NCI-H774 (cell line): ENCODE measurements at regions not wholly inside any gene's neighbourhood (a gene's known extent, or its start where the extent isn't known, plus 50 kb on each side); places are given as distances from the start of the nearest gene placed in this dataset.
"Not testable (repeated sequence)": the region's sequence is repeated elsewhere in the genome, so short reads cannot be mapped to it uniquely, and the experiment has no call there.

Experiments
- DNase-seq: peaks from one replicate; lab custom pipeline; 2025; lab: John Stamatoyannopoulos, UW

DNA sequence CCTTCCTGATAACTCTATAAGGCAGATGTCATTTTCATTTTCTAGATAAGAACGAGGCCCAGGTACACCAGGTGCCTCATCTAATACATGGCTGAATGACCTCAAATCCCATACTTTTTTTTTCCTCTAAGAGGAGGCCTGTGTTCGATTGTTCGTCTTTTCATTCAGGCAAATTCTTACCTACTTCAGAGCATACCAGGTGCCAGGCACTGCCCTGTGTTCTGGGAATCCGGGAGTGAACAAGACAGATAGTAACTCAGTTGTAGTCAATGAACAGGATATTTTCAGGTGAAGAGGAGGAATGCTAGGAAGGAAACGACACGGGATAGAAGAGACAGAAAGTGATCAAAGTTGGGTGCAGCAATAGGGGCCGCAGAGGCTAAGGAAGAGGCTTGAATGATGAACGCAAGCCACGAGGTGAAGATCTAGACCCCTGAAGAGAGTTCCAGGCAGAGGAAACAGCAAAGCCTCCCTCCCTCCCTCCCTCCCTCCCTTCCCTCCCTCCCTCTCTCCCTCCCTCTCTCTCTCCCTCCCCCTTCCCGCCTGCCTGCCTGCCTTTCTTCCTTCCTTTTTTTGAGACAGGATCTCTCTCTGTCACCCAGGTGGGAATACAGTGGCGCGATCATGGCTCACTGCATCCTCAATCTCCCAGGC is 150.1 kb upstream of the ZNF217 start:
- no peak for DNase-seq

DNA sequence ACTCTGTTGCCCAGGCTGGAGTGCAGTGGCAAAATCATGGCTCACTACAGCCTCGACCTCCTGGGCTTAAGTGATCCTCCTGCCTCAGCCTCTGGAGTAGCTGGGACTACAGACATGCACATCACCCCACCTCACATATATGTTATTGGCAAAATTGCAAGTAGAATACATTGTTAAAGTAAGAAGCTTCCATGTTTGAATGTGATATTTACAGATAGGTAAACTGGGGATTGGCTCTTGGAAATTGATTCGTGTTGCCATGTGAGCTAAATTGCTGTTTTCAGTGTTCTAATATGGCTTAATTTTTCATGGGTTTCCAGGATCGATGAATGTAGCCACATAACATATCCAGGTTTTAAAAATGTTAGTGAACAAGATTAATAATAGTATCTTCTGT is 149.0 kb upstream of the ZNF217 start:
- no peak for DNase-seq

DNA sequence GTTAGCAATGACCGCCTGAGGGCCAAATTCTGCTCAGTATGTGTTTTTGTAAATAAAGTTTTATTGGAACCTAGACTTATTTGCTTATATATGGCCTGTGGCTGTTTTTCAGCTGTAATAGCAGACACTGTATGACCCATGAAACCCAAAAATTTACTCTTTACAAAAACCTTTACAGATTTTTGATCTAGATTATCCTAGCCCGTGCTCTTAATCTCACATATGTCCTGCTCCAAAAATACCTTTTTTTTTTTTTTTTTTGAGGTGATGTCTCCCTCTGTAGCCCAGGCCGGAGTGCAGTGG is 148.0 kb upstream of the ZNF217 start:
- DNase-seq = no peak

DNA sequence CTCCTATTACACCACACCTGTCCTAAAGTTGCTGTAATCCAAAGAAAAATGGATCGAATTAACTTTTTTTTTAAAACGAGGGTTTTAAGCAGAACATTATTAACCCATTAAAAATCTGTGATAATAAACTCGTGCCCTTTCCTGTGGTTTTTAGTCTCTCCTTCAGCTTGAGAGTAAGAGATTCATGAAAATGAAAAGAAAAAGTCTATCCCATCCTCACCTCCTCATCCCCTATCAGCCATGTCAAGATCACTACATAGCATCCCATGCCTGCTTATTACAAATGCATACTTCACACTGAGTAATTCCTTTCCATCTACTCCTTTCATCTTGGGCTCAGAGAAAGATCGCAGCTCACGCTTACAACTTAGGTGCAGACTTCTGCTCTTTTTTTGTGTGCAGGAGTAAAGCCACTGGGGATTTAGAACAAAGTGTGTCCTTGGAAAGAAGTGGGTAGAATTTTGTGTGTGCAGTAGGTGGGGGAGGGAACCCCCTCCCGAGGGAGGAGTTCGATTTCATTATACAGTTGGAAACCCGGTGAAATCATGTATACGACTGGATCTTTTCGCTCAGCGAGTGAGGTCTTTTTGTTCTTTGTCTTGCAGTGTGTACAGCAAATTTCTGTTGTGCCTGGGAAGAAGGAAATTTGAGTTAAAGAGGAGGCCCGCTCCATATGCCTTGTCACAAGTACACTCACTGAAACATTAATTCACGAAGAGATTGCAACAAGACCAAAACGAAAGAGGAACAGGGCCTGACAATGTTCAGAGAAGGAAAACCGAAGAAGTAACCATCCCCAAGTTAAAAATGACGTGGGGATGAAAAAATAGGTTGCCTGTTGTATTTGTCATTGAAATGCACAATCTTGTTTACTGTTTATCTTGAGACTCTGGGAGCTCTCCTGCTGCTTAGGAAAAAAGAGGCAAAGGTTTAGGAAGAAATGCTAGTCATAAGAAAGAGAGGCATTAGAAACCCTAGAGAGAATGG is 146.5 kb upstream of the ZNF217 start:
- DNase-seq = no peak

DNA sequence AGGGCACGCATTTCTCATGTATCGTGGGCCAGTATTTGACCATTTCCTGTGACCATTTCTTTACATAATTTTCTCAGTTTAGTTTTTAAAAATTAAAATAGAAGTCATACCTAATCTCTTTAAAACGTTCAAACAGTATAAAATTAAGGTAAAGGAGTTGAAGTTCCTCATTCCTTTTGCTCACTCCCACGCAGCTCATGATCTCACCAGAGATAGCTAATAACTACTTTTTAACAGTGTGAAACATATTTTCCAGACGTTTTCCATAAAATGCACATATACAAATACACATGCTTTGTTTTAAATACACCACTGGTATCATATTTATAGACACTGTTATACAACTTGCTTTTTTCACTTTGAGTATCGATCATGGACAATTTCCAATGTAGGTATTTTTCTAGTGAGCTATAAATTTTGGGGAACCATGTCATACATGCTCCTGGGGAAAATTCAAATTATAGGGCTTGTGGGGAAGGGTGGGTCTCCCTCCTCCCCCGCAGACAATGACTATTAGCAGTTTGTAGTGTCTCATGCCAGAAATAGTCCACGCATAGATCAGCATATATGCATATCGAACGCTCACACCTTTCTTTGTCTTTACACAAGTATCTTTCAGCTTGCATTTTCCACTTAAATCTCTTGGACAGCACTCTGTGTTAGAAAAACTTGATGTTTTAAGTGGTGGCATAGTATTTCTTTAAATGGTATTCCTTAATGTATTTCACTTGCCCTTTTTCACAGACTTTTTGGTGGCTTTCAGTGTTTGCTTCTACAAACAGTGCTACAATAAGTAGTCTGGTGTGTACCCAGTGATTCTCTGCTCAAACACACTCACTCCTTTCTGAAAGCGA is 145.5 kb upstream of the ZNF217 start:
- no peak for DNase-seq

DNA sequence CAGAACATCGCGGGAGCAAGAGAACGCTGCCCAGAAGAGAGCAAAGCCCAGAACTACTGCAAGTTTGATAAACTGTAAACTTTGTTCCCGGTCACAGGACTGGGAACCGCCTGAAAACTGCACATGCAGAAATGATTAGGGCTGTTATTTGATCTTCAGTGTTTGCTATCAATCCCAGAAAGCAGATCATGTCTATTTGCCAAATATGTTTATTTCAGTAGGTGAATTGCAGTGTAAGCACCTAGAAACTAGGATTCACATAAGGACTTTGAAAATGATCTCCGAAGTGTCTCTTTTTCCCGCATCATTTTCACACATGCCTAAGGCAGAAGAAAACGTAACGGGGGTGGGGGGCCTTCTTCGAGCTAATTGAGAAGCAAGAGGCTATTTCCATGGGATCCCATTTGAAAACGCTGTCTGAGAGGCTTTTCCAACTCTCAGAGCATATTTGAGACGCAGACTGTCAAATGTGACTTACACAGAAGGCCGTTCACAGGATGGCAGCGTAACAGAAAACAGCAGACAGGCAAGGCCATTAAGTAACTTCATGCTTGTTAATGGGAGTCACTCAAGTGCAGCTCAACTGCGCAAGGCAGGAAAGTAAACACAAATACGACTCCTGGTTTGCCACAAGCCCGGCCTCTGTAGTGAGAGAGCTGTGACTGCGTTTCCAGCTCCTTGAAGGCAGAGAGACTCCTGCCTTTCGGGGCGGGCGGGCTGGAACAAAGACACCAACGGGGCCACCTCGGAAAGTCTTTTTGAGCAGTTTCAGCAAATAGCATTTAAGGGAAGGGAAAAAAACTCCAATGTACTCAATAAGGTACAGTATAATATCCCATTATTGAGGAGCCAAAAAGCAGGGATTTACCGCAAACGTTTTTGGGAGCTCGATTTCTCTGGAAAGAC is 144.7 kb upstream of the ZNF217 start:
- peak; percentile 11 for DNase-seq

DNA sequence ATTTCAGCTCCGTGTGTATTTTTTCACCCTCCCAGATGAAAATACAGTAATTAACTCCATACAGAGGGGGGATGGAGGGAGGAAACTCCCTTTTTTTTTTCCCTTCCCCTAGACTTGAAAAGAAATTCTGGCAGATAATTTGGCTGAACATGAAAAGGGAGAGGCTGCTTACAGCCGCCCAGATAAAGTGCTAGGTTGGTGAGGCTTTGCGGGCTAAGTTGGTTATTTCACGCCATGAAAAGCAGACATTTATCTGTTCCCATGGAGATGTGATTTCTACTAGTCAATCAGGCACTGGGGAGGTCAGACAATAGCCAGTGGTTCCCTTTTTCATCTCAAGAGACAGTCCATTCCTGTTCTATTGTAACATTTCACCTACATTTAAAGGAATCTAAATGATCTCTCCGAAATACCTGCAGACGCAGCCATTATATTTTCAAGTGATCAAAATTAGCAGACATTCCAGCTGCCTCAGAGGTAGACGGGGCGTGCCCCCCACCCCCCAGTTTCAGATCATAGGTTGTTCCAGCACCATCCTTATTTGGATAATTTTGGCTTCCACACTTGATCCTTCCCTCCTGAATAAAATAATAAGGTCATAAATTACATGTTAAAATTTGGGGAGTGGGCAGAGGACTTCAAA is 143.9 kb upstream of the ZNF217 start:
- no peak for DNase-seq

DNA sequence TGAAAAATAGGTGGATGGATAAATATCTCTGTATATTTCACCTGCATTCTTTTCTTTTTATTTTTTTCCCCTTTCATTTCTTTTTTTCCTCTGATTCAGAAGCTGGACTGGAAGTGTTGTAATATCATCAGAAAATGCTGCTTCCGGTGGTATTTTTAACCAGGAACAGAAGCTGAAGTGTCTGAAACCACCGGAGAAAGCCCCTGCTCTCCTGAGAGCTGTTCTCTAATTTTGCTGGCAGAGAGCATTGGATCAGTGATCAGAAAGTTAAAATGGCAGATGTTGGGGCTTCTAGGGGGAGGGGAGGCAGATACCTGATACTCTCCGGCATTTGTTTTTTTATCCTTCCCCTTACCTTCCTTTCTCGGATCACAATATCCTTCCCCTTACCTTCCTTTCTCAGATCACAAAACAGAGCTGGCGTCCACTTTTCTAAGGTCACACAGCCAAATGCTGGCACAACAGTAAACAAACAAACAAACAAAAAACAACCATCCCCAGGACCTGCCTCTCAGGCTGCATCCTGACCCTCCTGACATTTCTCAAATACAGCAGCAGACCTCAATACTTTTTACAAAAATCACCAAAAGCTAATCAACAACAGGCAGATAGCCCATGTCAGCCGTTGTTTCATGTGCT is 143.2 kb upstream of the ZNF217 start:
- no peak for DNase-seq

DNA sequence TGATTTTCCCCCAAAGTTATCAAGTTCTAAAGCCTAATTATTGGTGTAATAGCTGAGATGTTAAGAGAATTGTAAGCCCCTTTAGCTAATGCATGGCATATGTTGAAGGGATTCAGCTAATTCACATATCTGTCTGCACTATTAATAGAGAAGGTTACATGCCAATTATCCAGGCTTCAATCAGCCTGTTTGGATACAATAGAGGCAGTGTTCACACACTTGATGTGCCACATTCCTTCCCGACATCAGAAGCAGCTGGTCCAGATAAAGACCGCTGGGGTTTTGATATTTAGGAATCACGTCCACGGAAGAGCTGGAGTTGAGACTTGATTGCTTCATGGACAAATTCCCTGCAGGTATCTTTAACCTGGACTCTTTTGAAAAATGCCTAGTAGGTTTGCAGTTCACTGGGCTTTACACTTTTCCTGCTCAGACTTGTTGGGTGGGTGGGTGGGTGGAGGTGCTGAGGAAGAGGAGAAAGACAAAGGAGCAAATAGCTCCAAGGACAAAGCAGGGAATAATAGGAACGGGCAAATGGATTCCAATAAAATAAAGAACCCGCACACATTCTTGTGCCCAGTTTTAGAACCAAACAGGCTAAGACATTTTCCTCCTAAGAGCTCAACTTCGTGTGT is 142.6 kb upstream of the ZNF217 start:
- no peak for DNase-seq

DNA sequence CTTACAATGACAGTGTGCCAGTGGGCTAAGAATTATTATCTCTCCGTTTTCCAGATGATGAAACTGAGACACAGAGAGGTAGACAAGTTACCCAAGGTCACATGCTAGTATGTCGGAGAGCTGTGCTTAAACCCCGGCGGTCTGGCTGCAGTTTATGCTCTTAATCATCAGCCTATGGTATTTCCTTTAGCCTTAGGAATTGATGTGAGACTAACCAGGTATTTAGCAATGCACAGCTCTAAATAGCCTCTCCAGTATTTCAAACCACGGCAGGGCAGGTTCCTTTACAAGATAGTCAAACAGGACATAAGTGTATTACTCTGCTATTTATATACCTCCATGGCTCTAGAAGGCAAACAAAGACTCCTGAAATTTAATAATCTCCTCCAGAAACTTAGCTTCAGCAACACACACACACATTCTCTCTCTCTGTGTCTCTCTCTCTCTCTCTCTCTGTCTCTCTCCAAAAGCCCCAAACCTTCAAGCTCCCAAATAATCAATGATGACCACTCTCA is 142.0 kb upstream of the ZNF217 start:
- no peak for DNase-seq

DNA sequence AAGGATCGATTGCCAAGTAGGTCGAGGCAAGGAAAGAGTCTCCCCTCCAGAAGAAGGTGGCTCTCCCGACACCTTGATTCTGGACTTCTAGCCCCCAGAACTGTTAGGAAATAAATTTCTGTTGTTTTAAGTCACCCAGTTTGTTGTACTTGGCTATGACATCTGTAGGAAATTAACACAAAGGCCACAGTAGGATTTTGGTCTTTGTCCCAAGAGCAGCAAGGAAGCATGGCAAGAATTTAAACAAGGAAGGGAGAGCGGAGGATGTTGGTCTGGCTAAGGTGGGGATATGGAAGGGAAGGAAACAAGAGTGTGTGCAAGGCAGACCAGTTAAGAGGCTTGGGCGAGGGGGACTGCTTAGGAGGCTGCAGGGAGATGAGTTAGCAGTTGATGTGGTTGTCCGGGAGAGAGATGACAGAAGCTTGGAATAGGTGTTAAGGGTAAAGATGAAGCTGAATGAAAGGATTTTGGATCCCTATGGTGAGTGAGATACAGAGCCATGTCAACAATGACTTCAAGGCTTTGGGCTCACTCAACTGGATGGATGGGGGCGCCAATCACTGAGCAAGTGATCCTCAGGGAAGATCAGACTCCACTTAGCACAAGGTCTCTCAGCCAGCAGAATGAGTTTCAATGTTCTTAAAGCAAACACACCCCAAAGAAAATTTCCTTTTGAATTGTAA is 140.5 kb upstream of the ZNF217 start:
- DNase-seq = no peak

DNA sequence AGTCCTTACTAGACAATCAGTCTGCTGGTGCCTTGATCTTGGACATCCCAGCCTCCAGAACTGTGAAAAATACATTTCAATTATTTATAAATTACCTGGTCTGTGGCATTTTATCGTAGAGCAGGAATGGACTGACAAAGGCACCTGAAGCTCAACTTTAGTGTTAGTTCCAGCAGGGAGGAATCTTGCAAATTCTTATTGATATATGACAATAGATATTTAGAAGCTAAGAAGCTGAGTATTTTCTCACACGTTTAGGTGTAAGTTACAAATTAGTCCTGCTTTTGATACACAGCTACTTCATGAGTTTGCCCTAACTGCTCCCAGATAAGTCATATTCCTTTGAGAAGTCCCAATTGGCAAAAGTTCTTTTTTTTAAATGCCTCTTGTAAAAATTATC is 138.0 kb upstream of the ZNF217 start:
- DNase-seq = no peak

DNA sequence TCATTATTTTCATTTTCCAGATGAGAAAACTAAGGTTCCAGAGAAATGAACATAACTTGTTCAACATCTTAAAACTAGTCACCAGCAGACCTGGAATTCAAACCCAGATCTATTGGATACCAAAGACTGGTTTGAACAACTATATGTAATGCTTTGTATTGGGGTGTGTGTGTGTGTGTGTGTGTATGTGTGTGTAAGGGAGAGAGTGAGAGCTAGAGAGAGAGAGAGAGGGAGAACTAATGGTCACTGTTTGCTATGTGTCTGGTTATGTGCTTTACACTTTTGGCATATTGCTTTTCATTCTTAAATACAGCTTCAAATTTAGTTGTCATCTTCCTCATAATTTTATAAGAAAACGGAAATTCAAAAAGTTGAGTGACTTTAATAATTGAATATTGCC is 134.7 kb upstream of the ZNF217 start:
- no peak for DNase-seq

DNA sequence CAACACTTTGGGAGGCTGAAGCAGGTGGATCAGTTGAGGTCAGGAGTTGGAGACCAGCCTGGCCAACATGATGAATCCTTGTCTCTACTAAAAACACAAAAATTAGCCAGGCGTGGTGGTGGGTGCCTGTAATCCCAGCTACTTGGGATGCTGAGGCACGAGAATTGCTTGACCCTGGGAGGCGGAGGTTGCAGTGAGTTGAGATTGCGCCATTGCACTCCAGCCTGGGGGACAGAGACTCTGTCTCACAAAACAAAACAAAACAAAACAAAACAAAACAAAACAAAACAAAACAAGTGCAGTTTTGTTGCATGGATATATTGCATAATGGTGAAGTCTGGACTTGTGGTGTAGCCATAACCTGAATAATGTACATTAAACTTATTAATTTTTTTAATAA is 133.6 kb upstream of the ZNF217 start:
- DNase-seq = not testable (repeated sequence)

DNA sequence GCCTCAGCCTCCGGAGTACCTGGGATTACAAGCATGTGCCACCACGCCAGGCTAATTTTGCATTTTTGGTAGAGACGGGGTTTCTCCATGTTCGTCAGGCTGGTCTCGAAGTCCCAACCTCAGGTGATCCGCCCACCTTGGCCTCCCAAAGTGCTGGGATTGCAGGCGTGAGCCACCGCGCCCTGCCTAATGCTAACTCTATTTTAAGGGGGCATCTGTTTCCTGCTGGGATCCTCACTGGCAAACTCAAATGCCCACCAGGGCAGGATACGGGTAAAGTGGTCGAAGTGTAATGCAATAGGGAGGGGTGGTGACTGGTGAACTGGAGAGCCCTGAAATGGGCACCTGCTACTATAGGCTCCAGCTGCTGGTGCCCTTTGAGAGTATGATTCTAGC is 131.9 kb upstream of the ZNF217 start:
- no peak for DNase-seq

DNA sequence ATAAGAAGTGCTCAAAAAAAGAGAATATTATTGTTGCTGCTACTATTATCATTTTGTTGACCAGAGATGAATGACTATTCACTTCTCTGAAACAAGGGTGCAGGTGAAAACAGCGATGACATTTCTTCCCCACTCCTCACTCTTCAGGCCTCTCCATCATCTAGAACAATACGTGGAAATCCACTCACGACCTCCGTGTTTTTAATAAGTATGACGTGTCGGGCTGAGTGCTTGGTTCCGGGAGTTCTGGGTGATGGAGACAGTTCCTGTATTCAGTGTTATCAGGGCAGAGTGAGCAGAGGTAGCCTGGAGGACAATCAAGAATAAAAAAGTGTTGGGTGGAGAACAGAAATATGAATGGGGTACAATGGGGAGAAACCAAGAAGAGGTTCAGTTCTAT is 130.0 kb upstream of the ZNF217 start:
- DNase-seq = no peak

DNA sequence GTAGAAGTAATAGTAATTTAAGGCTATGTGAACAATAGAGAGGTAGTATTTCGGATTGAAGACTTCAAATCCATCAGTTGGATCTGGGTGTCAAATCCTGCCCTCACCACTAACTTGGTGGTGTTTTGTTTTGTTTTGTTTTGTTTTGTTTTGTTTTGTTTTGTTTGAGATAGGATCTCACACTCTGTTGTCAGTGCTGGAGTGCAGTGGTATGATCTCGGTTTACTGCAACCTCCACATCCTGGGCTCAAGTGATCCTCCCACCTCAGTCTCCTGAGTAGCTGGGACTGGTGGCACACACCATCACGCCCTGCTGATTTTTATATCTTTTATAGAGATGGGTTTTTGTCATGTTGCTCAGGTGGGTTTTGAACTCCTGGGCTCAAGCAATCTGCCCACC is 129.4 kb upstream of the ZNF217 start:
- DNase-seq = no peak

DNA sequence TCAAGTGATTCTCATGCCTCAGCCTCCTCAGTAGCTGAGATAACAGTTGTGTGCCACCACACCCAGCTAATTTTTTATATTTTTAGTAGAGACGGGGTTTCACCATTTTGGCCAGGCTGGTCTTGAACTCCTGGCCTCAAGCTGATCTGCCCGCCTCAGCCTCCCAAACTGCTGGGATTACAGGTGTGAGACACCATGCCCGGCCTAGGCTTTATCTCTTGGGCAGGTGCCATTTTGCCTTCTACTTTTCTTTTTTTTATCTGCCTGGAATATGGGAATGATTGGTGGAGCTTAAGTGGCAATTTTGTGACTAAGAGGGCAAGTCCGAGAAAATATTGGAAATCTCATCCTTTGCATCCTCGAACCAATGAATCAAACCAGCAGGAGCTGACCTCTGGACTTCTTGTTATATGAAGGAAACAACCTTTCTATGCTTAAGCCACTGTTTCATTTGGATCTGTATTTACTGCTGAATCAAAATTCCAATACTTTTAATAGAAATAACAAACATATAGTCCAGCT is 128.9 kb upstream of the ZNF217 start:
- no peak for DNase-seq

DNA sequence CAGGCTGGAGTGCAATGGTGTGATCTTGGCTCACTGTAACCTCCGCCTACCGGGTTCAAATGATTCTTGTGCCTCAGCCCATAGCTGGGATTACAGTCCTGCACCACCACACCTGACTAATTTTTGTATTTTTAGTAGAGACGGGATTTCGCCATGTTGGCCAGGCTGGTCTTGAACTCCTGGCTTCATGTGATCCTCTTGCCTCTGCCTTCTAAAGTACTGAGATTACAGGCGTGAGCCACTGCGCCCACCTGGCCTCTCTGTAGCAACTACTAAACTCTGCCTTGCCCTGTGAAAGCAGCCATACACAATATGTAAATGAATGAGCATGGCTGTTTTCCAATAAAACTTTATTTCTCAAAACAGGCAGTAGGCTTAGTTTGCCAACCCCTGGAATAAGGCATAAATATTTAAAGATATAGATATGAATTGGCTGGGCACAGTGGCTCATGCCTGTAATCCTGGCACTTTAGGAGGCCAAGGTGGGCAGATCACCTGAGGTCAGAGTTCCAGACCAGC is 127.9 kb upstream of the ZNF217 start:
- not testable (repeated sequence) for DNase-seq
